GM12873 (cell line): ENCODE measurements at regions not wholly inside any gene's neighbourhood (a gene's known extent, or its start where the extent isn't known, plus 50 kb on each side); places are given as distances from the start of the nearest gene placed in this dataset.

Experiments used
- CTCF ChIP-seq: IDR thresholded peaks from 2 replicates; pipeline ENCODE4 v1.5.1; 2012; ENCODE audit warnings: low read depth, mild to moderate bottlenecking, moderate library complexity, low read length, control low read depth; ENCODE audit not compliant: insufficient read depth; ENCODE audit errors: missing control alignments

DNA sequence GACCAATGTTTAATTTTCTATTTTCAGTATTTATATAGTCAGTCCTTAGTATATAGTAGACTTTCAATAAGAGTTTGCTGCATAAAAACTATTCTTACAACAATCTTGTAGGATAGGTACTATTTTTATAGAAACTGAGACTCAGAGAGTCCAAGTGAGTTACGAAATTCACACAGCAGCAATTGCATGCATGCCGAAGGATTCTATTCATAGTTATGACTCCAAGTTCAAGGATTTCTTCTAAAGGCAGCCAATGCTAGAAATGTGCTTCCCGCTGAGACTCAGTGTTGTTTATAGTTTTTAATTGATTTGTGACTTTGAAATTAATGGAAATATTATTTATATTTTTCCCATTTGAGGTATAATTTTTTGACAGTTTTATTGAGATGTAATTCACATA, 62.7 kb upstream of the CSNK1A1L start:
- TF ChIP-seq CTCF: no peak

GRCh38 chr13:37164635-37165034, 59.2 kb upstream of the CSNK1A1L start:
- TF ChIP-seq CTCF: no peak

GRCh38 chr13:37163641-37164265, 58.3 kb upstream of the CSNK1A1L start:
- no peak for TF ChIP-seq CTCF

GRCh38 chr13:37158481-37158880, 53.0 kb upstream of the CSNK1A1L start:
- no peak for TF ChIP-seq CTCF
